Body of pancreas (tissue), 4 donors: ENCODE measurements at regions not wholly inside any gene's neighbourhood (a gene's known extent, or its start where the extent isn't known, plus 50 kb on each side); places are given as distances from the start of the nearest gene placed in this dataset.

ENCODE experiments used
- ATAC-seq: fragments of 150-250 bp; one replicate; pipeline ENCODE4 v1.9.1; 2016
- DNase-seq, 4 donors: peaks; one replicate each; pipeline ENCODE4 v3.0.0-alpha.2; 2019
- H3K27ac ChIP-seq, 4 donors: fragments of 200-600 bp; sonication (generic); 1 replicate in 3 of 4; 2 replicates in 1 of 4; pipeline versions ENCODE4 v1.5.1 to v1.6.1; 2016 to 2019; ENCODE audit warnings: mild to moderate bottlenecking in 1 of 4, mixed read lengths in 1 of 4, moderate library complexity in 1 of 4
- H3K27me3 ChIP-seq, 2 donors: fragments of 200-600 bp; sonication (generic); one replicate each; pipeline ENCODE4 v1.6.0; 2016; ENCODE audit warnings: mild to moderate bottlenecking in 1 of 2
- H3K36me3 ChIP-seq, 2 donors: fragments of 200-600 bp; sonication (generic); replicated peaks in 1 of 2; 2 replicates each; pipeline ENCODE4 v1.5.1; 2016; ENCODE audit warnings: low read depth in 2 of 2; ENCODE audit not compliant: insufficient read depth in 1 of 2
- H3K4me1 ChIP-seq: fragments of 200-600 bp; sonication (generic); one replicate; pipeline ENCODE4 v1.6.0; 2016
- H3K4me3 ChIP-seq, 2 donors: fragments of 200-600 bp; sonication (generic); 1 replicate in 1 of 2; 2 replicates in 1 of 2; pipeline ENCODE4 v1.5.1; 2016 to 2019
- H3K9me3 ChIP-seq, 3 donors: fragments of 200-600 bp; sonication (generic); 1 replicate in 2 of 3; 2 replicates in 1 of 3; pipeline ENCODE4 v1.5.1; 2016
- POLR2A ChIP-seq, 3 donors: fragments of 450-650 bp; IDR thresholded peaks; one replicate each; pipeline ENCODE4 v1.6.1; 2016; ENCODE audit warnings: antibody characterized with exemption in 3 of 3, mild to moderate bottlenecking in 2 of 3
- WGBS, 2 donors: methylation state at CpG; one replicate each; pipeline ENCODE4 v1.1.5; 2017; 5-methylcytosine and 5-hydroxymethylcytosine counted together
- intact Hi-C: fragments of 100-400 bp; cut with DNase I; formaldehyde crosslinking; loops from one replicate; pipeline ENCODE4 v1.15.1; 2023
- TF ChIP-seq, protein P1 (sequence below), 7 experiments: fragments of 450-650 bp in 4 of 7; fragments of 200-600 bp in 3 of 7; sonication (generic) in 3 of 7; IDR thresholded peaks; one replicate each; pipeline ENCODE4 v1.5.1; 2016 to 2019; ENCODE audit warnings: antibody characterized with exemption in 7 of 7

DNA sequence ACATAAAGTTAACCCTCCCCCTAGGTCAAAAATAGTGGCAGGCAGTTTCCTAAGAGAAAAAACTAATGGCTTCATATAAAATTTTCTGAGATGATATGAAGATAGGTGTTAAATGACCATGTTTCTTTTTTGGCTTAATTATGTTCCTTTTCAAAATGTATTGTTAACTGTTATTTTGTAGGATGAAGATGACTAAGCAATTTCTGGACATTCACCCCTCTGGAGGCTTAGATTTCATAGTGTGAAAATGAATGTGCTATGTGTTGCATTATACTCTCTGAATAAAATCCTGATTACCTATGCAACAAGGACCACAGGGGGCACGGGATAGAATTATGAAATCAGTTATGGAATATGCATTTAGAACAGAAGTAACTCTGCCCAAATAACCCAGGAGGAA is 233.5 kb downstream of the MRPS30 start:
- Histone ChIP-seq H3K4me3 (no peak overlapping the region), H3K4me1 (no peaks in the 10 kb centered on the region), H3K27ac (no peak overlapping the region), H3K36me3 (no peaks in the 10 kb centered on the region), H3K27me3 (no peaks in the 10 kb centered on the region), H3K9me3 (no peaks in the 10 kb centered on the region)
- DNase-seq, result no peak
- WGBS, 2 donors, result 70 to 79% methylated on average over 1 of the region's 1 CpG
- TF ChIP-seq POLR2A (IDR thresholded peaks at IDR 0.05), result no peak
- TF ChIP-seq, protein P1, sequence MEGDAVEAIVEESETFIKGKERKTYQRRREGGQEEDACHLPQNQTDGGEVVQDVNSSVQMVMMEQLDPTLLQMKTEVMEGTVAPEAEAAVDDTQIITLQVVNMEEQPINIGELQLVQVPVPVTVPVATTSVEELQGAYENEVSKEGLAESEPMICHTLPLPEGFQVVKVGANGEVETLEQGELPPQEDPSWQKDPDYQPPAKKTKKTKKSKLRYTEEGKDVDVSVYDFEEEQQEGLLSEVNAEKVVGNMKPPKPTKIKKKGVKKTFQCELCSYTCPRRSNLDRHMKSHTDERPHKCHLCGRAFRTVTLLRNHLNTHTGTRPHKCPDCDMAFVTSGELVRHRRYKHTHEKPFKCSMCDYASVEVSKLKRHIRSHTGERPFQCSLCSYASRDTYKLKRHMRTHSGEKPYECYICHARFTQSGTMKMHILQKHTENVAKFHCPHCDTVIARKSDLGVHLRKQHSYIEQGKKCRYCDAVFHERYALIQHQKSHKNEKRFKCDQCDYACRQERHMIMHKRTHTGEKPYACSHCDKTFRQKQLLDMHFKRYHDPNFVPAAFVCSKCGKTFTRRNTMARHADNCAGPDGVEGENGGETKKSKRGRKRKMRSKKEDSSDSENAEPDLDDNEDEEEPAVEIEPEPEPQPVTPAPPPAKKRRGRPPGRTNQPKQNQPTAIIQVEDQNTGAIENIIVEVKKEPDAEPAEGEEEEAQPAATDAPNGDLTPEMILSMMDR (IDR thresholded peaks at IDR 0.05), result no peak
- intact Hi-C loops, result no loop called here
- ATAC-seq, result no peak

DNA sequence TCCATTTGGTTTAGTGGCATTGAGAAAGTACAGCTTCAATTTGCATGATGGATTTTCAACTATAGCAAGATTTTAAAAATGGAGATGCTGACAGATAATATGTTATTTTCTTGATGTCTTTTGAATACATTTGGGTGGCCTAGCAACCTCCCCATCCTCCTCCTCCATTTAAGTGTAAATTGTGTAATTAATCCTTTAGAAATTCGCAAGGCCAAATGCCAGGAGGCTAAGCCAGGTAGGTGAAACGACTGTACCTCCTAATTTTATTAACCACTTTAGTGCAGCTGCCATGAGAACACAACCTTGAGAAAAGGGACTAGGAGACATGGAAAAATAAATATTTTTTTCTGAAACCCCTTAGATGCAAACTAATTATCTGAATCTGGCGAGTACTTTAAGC is 248.8 kb downstream of the MRPS30 start:
- no peak for DNase-seq
- intact Hi-C loops, result no loop called here
- WGBS, 2 donors, result 60 to 62% methylated on average over 3 of the region's 3 CpGs
- no peak overlapping the region for H3K27ac ChIP-seq
- no peak overlapping the region for H3K4me3 ChIP-seq
- H3K27me3 ChIP-seq, result no peaks in the 10 kb centered on the region
- peaks cover 13% of the 10 kb centered on the region for H3K4me1 ChIP-seq
- H3K36me3 ChIP-seq, result no peaks in the 10 kb centered on the region
- ATAC-seq, result no peak
- TF ChIP-seq POLR2A (IDR thresholded peaks at IDR 0.05), result no peak
- TF ChIP-seq, protein P1 (IDR thresholded peaks at IDR 0.05), result no peak
- H3K9me3 ChIP-seq, result no peaks in the 10 kb centered on the region

DNA sequence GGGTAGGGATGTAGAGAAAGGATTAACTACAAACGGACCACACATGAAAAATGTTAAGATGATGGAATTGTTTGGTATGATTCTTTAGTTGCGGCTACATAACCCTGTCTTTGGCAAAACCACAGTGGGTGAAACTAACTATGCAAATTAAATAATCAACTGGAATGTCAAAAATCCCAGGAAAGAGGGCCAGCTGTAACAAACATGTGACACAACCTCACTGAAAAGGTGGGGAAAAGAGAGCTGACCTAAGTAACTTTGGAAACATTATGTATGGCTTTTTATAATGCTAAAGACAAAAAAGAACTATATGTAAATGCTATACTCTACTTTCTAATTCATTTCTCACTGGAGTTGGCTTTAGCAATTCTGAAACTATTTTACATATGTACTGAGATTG is 252.0 kb downstream of the MRPS30 start:
- Histone ChIP-seq H3K27ac (no peak overlapping the region), H3K4me1 (peaks cover 13% of the 10 kb centered on the region), H3K36me3 (no peaks in the 10 kb centered on the region), H3K9me3 (no peaks in the 10 kb centered on the region), H3K27me3 (no peaks in the 10 kb centered on the region), H3K4me3 (no peak overlapping the region)
- TF ChIP-seq POLR2A (IDR thresholded peaks at IDR 0.05), result no peak
- TF ChIP-seq, protein P1 (IDR thresholded peaks at IDR 0.05), result no peak
- ATAC-seq (no peak), DNase-seq (no peak)
- intact Hi-C loops, result no loop called here
- 71 to 75% methylated on average over 2 of the region's 2 CpGs for WGBS, 2 donors

DNA sequence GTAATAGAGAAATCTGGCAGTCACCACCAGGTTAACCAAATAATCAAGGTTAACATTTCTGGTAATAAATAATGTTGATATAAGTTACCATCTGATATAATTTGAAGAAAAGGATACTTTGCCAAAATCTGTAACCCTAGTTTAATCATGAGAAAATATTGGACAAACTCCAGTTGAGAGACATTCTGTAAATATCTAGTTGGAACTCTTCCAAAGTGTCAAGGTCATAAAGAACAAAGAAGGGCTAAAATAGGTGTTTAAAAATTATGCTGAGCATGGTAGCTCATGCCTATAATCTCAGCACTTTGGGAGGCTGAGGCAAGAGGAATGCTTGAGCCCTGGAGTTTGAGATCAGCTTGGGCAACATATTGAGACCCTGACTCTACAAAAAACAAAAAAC is 253.3 kb downstream of the MRPS30 start:
- intact Hi-C loops, result no loop called here
- peaks cover 13% of the 10 kb centered on the region for H3K4me1 ChIP-seq
- no peak overlapping the region for H3K27ac ChIP-seq
- no peaks in the 10 kb centered on the region for H3K9me3 ChIP-seq
- DNase-seq (no peak), ATAC-seq (peak; percentile 50)
- H3K4me3 ChIP-seq, result no peak overlapping the region
- no peaks in the 10 kb centered on the region for H3K36me3 ChIP-seq
- TF ChIP-seq, protein P1 (IDR thresholded peaks at IDR 0.05), result no peak
- TF ChIP-seq POLR2A (IDR thresholded peaks at IDR 0.05), result no peak
- no peaks in the 10 kb centered on the region for H3K27me3 ChIP-seq

DNA sequence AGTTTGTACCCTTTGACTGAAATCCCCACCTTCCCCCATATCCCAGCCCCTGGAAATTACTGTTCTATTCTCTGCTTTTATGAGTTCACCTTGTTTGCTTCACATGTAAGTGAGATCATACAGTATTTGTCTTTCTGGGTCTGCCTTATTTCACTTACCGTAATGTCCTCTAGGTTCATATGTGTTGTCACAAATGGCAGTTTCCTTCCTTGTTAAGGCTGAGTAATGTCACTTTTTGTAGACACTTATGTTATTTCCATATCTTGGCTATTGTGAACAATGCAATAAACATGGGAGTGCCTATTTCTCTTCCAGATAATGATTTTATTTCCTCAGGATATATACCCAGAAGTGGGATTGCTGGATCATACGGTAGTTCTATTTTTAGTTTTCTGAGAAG is 272.3 kb downstream of the MRPS30 start:
- intact Hi-C loops, result no loop called here
- Histone ChIP-seq H3K36me3 (no peaks in the 10 kb centered on the region), H3K27ac (no peak overlapping the region), H3K9me3 (no peaks in the 10 kb centered on the region), H3K4me3 (no peak overlapping the region), H3K27me3 (no peaks in the 10 kb centered on the region), H3K4me1 (no peaks in the 10 kb centered on the region)
- ATAC-seq, result no peak
- no peak for DNase-seq
- TF ChIP-seq, protein P1 (IDR thresholded peaks at IDR 0.05), result no peak
- TF ChIP-seq POLR2A (IDR thresholded peaks at IDR 0.05), result no peak
- 83 to 85% methylated on average over 2 of the region's 2 CpGs for WGBS, 2 donors
